HPDE6-E6E7 (cell line): ENCODE measurements at regions not wholly inside any gene's neighbourhood (a gene's known extent, or its start where the extent isn't known, plus 50 kb on each side); places are given as distances from the start of the nearest gene placed in this dataset.
"Not testable (repeated sequence)": the region's sequence is repeated elsewhere in the genome, so short reads cannot be mapped to it uniquely, and the experiment has no call there.

Source experiments
- DNase-seq: peaks from one replicate; pipeline ENCODE4 v3.0.0; 2011; ENCODE audit warnings: missing footprints; ENCODE audit errors: extremely low spot score

DNA sequence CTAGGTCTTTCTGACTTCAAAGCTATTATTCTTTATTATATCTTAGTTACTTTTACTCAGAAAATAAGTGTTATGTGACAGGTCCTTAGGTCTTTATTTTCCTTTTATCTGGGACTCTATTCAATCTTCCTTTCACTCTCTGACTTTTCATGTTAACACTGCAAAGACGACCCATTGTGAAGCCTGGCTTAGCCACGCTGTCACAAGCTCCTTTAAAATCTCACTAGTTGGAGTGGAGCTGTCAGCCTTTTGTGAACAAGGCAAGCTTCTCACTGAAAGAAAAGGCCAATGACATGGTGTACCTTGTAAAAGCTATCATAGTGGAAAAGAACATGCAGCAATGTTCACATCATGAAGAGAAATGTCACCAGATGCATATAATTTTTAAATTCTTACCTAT lies 1130.7 kb upstream of the FAM98A start:
- no peak for DNase-seq

DNA sequence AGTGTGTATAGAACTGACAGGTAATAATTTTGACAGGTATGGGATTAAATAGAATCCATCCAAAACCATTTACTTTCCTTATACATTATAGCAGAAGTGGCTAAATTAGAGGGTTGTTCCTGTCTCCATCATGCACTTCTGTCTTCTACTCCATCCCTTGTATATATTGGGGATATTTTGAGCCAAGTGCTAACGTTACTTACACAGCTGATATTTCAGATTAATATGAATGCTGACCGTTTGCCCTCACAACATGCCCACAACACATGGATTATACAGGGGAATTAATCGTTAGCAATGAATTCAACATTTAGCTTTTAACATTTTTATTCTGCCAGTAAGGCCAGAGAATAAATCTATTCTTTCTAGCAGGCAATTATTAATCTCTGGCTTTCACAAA lies 1125.0 kb upstream of the FAM98A start:
- DNase-seq = no peak

GRCh38 chr2:34723683-34724082 lies 1124.6 kb upstream of the FAM98A start:
- DNase-seq = no peak

DNA sequence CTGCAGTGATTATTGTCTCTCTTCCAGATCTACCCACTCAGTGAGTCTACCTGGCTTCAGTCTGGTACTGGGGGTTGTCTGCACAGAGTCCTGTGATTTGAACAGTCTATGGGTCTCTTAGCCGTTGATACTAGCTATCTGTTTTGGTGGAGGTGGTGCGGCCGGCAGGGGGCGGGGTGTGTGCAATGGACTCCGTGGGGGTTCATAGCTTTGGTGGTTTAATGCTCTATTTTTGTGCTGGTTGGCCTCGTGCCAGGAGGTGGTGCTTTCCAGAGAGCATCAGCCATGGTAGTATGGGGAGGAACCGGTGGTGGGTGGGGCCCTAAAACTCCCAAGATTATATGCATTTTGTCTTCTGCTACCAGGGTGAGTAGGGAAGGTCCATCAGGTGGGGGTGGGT lies 1120.1 kb upstream of the FAM98A start:
- no peak for DNase-seq

DNA sequence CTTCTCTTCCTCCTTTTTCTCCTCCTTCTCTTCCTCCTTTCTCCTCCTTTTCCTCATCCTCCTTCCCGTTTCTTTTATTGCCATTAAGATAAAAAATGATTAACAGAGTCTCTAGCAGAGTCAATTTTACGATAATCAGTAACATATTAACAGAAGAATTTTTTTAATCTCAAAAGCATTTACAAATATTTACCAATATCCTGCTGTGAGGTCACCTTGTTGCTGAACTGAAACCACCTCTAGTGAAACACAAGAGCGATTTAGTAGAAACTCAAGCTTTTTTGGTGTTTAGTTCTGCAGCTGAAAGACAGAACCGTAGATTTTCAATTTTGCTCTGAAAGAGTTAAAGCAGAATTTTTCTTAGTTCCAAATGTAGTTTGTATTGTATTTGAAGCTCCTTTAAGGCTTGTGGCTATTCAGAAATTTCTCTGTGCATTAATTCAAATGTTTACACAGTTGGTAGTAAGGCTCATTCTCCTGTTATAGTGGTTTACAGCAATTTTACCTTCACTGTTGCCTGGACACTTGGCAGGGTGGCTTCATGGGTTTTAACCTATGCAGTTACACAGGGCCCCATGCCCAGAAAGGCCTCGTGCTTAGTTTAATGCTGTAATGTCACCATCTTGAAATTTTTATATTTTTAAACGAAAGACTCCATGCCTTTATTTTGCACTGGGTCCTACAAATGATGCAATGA lies 1106.6 kb upstream of the FAM98A start:
- DNase-seq = no peak

GRCh38 chr2:34703292-34703691 lies 1104.2 kb upstream of the FAM98A start:
- no peak for DNase-seq

DNA sequence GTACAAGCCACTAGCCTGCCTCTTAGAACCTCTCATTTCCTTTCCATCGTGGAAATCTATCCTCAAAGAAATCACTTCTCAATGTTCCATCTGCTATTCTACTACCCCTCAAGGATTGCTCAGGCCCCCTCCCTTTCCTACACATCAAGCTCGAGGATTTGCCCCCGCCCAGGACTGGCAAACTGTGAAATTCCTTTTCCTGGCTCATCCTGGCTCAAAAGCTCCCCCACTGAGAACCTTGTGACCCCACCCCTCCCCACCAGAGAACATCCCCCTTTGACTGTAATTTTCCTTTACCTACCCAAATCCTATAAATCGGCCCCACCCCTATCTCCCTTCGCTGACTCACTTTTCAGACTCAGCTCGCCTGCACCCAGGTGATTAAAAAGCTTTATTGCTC lies 1103.3 kb upstream of the FAM98A start:
- not testable (repeated sequence) for DNase-seq

GRCh38 chr2:34677591-34677990 lies 1078.5 kb upstream of the FAM98A start:
- not testable (repeated sequence) for DNase-seq

DNA sequence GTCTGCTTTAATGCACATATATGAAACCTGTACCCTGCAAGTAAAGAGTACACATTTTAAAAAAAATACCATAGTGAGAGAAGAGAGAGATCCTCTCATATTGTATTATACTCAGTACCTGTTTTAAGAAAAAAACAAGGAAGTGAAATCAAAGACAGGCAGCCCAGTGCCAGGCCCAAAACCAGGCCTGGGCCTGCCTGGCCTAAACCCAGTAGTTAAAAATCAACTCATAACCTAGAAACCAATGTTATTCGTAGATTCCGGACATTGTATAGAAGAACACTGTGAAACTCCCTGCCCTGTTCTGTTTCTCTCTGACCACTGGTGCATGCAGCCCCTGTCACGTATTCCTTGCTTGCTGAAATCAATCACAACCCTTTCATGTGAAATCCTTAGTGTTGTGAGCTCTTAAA lies 1078.0 kb upstream of the FAM98A start:
- not testable (repeated sequence) for DNase-seq

DNA sequence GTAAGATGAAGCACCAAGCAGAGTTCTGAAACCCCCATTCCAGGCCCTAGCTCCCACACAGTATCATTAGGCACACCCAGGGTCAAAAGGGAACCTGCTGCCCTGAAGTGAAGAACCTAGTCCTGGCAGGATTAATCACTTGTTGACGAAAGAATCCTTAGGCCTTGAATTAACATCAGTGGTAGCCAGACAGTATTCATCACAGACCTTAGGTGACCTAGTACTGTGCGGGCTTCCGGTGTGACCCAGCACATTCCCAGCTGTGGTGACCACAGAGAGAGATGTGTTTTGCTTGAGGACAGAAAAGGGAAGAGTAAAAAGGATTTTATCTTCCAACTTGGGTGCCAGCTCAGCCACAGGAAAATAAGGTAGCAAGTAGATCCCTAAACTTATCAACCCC lies 1071.4 kb upstream of the FAM98A start:
- DNase-seq = no peak

GRCh38 chr2:34666821-34667220 lies 1067.7 kb upstream of the FAM98A start:
- DNase-seq = no peak

DNA sequence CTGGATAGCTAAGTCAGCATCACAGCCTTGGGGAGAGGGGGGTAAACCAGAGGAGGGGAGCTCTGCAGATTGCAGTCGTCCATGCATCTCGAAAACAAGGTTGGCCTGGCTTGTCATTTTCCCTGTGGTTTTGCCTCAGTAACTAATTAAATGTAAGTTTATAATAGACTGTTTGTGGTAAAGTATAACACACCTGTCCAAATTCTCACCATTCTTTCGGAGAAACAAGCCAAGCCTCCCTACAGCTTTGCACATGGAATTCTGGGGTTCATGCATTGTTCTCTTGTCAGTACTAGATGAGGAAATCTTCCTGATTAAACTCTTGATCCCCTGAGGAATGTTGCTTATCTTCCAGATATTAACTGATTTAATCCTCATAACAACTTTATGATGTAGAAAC lies 1065.2 kb upstream of the FAM98A start:
- DNase-seq = no peak

GRCh38 chr2:34663314-34663713 lies 1064.2 kb upstream of the FAM98A start:
- no peak for DNase-seq

DNA sequence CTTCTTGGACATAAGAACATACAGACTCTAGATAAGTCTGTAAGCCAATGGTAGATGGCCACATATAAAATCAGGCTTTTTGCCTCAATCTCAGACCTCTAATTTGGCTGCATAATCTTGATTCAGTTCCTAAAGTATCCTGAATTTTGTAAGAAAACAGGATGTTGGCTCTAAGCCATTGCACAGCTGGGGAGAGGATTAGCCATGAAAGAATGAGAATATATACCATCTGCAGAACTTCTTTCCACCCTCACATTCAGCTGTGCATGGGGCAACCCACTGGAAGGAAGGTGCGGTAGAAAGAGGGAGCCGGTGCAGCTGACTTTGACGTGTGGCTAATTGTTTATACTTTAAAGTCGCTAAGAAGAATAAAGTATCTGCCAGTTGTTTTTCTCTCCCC lies 1061.6 kb upstream of the FAM98A start:
- DNase-seq = no peak

GRCh38 chr2:34656632-34657031 lies 1057.5 kb upstream of the FAM98A start:
- DNase-seq = no peak

DNA sequence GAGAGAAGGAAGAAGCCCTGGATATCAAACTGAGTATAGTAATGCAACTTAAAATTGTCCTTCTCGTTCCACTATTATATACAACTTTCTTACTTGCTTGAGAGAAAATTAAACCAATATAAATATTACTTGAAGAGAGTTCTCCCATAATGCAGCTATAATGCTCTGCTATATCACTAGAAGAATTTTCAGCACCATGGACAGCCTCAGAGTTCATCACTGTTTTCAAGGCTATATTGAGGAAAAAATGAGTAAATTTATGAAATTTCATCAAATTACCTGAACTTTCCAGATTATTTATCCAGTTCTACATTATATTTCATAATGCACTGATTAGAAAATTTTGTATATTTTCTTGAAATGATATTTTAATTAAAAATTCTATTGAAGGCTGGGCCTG lies 1053.5 kb upstream of the FAM98A start:
- no peak for DNase-seq

GRCh38 chr2:34646901-34647300 lies 1047.8 kb upstream of the FAM98A start:
- no peak for DNase-seq

DNA sequence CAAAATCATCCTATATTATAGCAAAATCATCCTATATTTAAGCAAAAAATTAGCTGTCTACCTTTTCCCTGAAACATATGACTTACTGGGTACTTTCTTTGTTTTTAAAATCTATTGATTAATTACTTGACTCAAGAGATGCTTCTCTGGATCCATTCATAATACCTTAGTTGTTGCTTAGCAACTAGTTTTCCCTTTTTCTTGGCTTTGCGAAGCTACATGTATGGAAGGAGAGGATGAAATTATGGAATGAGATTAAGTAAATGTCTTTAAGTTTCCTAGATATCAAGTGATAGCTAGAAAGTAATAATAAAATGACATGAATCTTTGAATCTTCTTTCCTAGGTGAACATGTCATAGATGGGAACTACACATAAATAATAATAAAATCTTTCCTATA lies 1033.2 kb upstream of the FAM98A start:
- no peak for DNase-seq

- DNase-seq = no peak
These were observed 1027.9 kb upstream of the FAM98A start for GRCh38 chr2:34627003-34627402.

GRCh38 chr2:34604164-34604563 lies 1005.1 kb upstream of the FAM98A start:
- DNase-seq = no peak

DNA sequence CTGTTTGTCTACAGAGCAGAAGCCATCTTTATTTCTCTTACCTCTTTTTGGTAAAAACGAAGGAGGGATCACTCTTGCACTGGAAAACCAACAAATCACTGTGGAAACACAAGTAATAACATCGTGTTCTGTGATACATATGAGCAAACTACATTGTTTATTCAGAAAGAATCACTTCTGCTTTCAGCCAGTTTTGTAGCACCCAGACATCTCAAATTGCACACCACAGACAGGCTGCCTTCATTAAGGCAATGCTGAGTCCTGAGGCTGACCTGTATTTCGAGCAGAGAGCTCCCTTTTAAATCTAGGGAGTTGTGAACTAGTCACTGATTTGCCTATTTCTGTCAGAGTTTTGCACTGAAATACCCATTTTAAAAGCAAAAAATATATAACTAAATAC lies 1003.2 kb upstream of the FAM98A start:
- DNase-seq = no peak

DNA sequence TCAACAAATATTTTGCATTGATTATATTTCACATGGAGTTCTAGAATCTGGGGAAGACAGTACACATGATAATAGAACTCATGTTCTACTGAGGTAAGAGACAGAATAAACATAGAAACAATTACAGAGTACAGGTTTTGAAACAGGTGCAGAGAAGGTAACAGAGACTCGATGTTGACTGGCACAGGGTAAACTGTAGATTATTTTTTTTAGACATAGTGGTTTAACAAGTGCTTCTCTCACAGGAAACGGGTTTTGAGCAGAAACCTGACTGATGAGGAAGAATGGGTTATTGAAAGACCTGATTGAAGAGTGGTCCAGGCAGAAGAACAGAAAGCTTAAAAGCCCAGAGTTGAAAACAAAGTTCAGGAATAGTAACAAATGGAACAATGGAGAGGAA lies 1002.5 kb upstream of the FAM98A start:
- no peak for DNase-seq

GRCh38 chr2:34578641-34579040 lies 979.5 kb upstream of the FAM98A start:
- peak; percentile 22 for DNase-seq

DNA sequence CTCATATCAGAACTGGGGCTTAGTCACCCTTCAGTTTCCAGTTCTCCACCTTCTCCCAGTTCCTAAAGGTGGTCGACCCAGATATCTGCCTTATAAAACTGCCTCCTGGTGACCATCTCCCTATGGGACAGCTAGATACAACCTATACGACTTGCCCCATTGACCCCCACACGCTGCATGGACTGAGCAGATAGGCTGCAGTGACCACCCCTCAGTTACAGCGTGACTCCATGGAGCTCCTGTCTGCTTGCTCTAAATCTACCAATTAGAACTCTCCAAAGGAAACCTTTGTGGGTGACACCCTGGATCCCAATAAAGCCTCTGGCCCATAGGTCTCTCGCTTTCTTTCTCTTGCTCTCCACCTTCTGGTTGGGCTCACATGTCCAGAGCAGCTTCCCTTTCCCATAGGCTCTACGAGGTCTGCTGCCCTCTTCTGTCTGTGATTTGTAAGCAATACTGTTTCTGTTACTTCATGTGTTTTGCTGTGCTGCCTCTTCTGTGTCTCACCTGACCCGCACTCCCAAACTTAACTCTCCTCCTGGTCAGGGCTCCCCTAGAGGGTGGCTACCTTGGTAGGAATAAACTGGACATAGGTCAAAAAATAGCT lies 971.3 kb upstream of the FAM98A start:
- DNase-seq = peak; percentile 47
